OCI-LY7 (cell line): ENCODE measurements at regions not wholly inside any gene's neighbourhood (a gene's known extent, or its start where the extent isn't known, plus 50 kb on each side); places are given as distances from the start of the nearest gene placed in this dataset.

Experiments
- CTCF ChIP-seq: fragments of 200-600 bp; sonication (generic); conservative IDR thresholded peaks from 2 replicates; pipeline ENCODE4 v1.5.1; 2014; ENCODE audit warnings: mild to moderate bottlenecking, antibody characterized with exemption, low read length, moderate library complexity, mixed read lengths
- EZH2phosphoT487 ChIP-seq: fragments of 200-600 bp; sonication (generic); IDR thresholded peaks from 2 replicates; pipeline ENCODE4 v1.6.1; 2018; ENCODE audit warnings: low read depth, borderline replicate concordance, mild to moderate bottlenecking, mixed run types, antibody characterized with exemption, low read length, moderate library complexity, mixed read lengths

- TF ChIP-seq CTCF (no peak), EZH2phosphoT487 (no peak)
Measured at GRCh38 chrY:7377091-7377490, 465.5 kb upstream of the AMELY start.
